ENCODE measurements at regions not wholly inside any gene's neighbourhood (a gene's known extent, or its start where the extent isn't known, plus 50 kb on each side); places are given as distances from the start of the nearest gene placed in this dataset.

DNA sequence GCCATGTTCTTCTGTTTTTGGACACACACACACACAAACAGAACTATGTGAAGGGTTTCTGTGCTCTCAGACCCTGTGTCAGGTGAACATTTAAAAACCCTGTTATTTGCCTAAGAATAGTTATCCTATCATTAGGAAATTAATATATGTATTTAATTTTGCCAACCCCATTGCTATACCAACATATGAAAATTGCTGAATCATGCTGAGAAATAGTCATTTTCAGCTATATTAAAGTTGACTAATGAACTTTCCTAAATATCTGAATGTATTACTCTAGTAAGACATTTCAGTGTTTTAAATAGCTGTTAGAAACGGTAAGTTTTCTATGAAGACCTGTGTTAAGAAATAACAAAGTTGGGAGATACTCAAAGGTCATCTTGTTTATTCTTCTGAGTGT, 596.9 kb upstream of the GRM7 start:
- TF ChIP-seq, protein P1, sequence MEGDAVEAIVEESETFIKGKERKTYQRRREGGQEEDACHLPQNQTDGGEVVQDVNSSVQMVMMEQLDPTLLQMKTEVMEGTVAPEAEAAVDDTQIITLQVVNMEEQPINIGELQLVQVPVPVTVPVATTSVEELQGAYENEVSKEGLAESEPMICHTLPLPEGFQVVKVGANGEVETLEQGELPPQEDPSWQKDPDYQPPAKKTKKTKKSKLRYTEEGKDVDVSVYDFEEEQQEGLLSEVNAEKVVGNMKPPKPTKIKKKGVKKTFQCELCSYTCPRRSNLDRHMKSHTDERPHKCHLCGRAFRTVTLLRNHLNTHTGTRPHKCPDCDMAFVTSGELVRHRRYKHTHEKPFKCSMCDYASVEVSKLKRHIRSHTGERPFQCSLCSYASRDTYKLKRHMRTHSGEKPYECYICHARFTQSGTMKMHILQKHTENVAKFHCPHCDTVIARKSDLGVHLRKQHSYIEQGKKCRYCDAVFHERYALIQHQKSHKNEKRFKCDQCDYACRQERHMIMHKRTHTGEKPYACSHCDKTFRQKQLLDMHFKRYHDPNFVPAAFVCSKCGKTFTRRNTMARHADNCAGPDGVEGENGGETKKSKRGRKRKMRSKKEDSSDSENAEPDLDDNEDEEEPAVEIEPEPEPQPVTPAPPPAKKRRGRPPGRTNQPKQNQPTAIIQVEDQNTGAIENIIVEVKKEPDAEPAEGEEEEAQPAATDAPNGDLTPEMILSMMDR (IDR thresholded peaks at IDR 0.05) = no peak
- no peak for TF ChIP-seq POLR2A (IDR thresholded peaks at IDR 0.05)

All from Peyer's patch (tissue), 4 donors.